Esophagus muscularis mucosa (tissue), 4 donors: ENCODE measurements at regions not wholly inside any gene's neighbourhood (a gene's known extent, or its start where the extent isn't known, plus 50 kb on each side); places are given as distances from the start of the nearest gene placed in this dataset.

Experiments used
- EP300 ChIP-seq: sonication (generic); formaldehyde crosslinking; IDR thresholded peaks from one replicate; pipeline ENCODE4 v1.6.1; 2017; ENCODE audit warnings: antibody characterized with exemption
- POLR2A ChIP-seq: fragments of 450-650 bp; IDR thresholded peaks from one replicate; pipeline ENCODE4 v1.6.1; 2017; ENCODE audit warnings: antibody characterized with exemption, moderate library complexity, mild to moderate bottlenecking, low read depth
- TF ChIP-seq, protein P1 (sequence below), 3 experiments: fragments of 200-600 bp in 2 of 3; fragments of 450-650 bp in 1 of 3; sonication (generic) in 2 of 3; IDR thresholded peaks; one replicate each; pipeline ENCODE4 v1.5.1; 2017 to 2019; ENCODE audit warnings: antibody characterized with exemption in 3 of 3, mild to moderate bottlenecking in 2 of 3, moderate library complexity in 1 of 3

DNA sequence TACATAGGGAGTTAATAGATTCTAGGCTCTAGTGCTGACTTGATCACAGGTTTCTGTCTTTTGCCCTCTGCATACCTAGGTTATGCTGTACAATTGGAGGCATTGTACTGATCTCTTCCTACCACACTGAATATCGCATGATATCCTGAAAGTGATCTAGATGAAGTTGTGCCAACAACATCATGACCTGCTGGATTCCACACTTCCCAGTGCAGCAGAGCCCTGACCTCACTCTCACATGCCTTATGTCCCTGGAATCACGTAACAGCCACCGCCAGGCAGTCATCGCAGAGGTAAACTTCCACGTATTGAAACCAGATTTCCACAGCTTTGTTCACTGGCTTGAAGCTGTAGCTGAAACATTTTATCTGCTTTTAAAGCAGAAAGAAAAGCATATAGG is 214.0 kb downstream of the ANKRD30B start:
- TF ChIP-seq, protein P1, sequence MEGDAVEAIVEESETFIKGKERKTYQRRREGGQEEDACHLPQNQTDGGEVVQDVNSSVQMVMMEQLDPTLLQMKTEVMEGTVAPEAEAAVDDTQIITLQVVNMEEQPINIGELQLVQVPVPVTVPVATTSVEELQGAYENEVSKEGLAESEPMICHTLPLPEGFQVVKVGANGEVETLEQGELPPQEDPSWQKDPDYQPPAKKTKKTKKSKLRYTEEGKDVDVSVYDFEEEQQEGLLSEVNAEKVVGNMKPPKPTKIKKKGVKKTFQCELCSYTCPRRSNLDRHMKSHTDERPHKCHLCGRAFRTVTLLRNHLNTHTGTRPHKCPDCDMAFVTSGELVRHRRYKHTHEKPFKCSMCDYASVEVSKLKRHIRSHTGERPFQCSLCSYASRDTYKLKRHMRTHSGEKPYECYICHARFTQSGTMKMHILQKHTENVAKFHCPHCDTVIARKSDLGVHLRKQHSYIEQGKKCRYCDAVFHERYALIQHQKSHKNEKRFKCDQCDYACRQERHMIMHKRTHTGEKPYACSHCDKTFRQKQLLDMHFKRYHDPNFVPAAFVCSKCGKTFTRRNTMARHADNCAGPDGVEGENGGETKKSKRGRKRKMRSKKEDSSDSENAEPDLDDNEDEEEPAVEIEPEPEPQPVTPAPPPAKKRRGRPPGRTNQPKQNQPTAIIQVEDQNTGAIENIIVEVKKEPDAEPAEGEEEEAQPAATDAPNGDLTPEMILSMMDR (IDR thresholded peaks at IDR 0.05): no peak
- TF ChIP-seq EP300 (no peak), POLR2A (no peak)
